Suprapubic skin (tissue), 4 donors: ENCODE measurements at regions not wholly inside any gene's neighbourhood (a gene's known extent, or its start where the extent isn't known, plus 50 kb on each side); places are given as distances from the start of the nearest gene placed in this dataset.

Experiments used
- DNase-seq, 2 donors: peaks; one replicate each; pipeline ENCODE4 v3.0.0-alpha.2; 2019; ENCODE audit warnings: low spot score in 2 of 2
- H3K27ac ChIP-seq: fragments of 200-600 bp; sonication (generic); one replicate; pipeline ENCODE4 v1.5.1; 2019
- H3K27me3 ChIP-seq: fragments of 200-600 bp; sonication (generic); one replicate; pipeline ENCODE4 v1.5.1; 2019
- H3K36me3 ChIP-seq: fragments of 200-600 bp; sonication (generic); one replicate; pipeline ENCODE4 v1.5.1; 2019
- H3K4me1 ChIP-seq: fragments of 200-600 bp; sonication (generic); one replicate; pipeline ENCODE4 v1.5.1; 2019
- H3K4me3 ChIP-seq: fragments of 200-600 bp; sonication (generic); one replicate; pipeline ENCODE4 v1.5.1; 2019; ENCODE audit warnings: mild to moderate bottlenecking
- H3K9me3 ChIP-seq: fragments of 200-600 bp; sonication (generic); one replicate; pipeline ENCODE4 v1.5.1; 2019
- EP300 ChIP-seq: sonication (generic); formaldehyde crosslinking; IDR thresholded peaks from one replicate; pipeline ENCODE4 v1.6.1; 2017; ENCODE audit warnings: antibody characterized with exemption
- POLR2A ChIP-seq, 2 donors: fragments of 450-650 bp; IDR thresholded peaks; one replicate each; pipeline ENCODE4 v1.6.1; 2017; ENCODE audit warnings: antibody characterized with exemption in 2 of 2, mild to moderate bottlenecking in 2 of 2, moderate library complexity in 2 of 2
- POLR2AphosphoS5 ChIP-seq, 3 donors: sonication (generic); formaldehyde crosslinking; IDR thresholded peaks; one replicate each; pipeline ENCODE4 v1.6.1; 2017; ENCODE audit warnings: antibody characterized with exemption in 3 of 3
- WGBS: methylation state at CpG from one replicate; pipeline ENCODE4 v1.1.5; 2018; 5-methylcytosine and 5-hydroxymethylcytosine counted together
- TF ChIP-seq, protein P1 (sequence below), 2 donors: fragments of 200-600 bp in 1 of 2; fragments of 450-650 bp in 1 of 2; sonication (generic) in 1 of 2; IDR thresholded peaks; one replicate each; pipeline ENCODE4 v1.5.1; 2016 to 2019; ENCODE audit warnings: antibody characterized with exemption in 2 of 2, mild to moderate bottlenecking in 1 of 2, moderate library complexity in 1 of 2

- no peaks in the 10 kb centered on the region for H3K36me3 ChIP-seq
- no peak overlapping the region for H3K4me3 ChIP-seq
- H3K27me3 ChIP-seq = no peaks in the 10 kb centered on the region
- TF ChIP-seq EP300 (no peak), POLR2AphosphoS5 (IDR thresholded peaks at IDR 0.05) (no peak), POLR2A (IDR thresholded peaks at IDR 0.05) (no peak)
- TF ChIP-seq, protein P1, sequence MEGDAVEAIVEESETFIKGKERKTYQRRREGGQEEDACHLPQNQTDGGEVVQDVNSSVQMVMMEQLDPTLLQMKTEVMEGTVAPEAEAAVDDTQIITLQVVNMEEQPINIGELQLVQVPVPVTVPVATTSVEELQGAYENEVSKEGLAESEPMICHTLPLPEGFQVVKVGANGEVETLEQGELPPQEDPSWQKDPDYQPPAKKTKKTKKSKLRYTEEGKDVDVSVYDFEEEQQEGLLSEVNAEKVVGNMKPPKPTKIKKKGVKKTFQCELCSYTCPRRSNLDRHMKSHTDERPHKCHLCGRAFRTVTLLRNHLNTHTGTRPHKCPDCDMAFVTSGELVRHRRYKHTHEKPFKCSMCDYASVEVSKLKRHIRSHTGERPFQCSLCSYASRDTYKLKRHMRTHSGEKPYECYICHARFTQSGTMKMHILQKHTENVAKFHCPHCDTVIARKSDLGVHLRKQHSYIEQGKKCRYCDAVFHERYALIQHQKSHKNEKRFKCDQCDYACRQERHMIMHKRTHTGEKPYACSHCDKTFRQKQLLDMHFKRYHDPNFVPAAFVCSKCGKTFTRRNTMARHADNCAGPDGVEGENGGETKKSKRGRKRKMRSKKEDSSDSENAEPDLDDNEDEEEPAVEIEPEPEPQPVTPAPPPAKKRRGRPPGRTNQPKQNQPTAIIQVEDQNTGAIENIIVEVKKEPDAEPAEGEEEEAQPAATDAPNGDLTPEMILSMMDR (IDR thresholded peaks at IDR 0.05) = no peak
- no peak overlapping the region for H3K27ac ChIP-seq
- WGBS = 89% methylated on average over 3 of the region's 3 CpGs
- no peak for DNase-seq
- H3K9me3 ChIP-seq = no peaks in the 10 kb centered on the region
- H3K4me1 ChIP-seq = no peaks in the 10 kb centered on the region
These were observed 79.3 kb upstream of the PDK4 start for GRCh38 chr7:95675632-95676031.

GRCh38 chr7:95675016-95675415 lies 78.7 kb upstream of the PDK4 start:
- no peaks in the 10 kb centered on the region for H3K36me3 ChIP-seq
- WGBS = 85% methylated on average over 6 of the region's 6 CpGs

GRCh38 chr7:95674101-95674500 lies 77.8 kb upstream of the PDK4 start:
- H3K9me3 ChIP-seq = no peaks in the 10 kb centered on the region
- WGBS = 89% methylated on average over 3 of the region's 3 CpGs
- no peaks in the 10 kb centered on the region for H3K36me3 ChIP-seq
- H3K4me1 ChIP-seq = no peaks in the 10 kb centered on the region
- no peak overlapping the region for H3K4me3 ChIP-seq
- TF ChIP-seq EP300 = no peak
- no peak for TF ChIP-seq POLR2AphosphoS5 (IDR thresholded peaks at IDR 0.05)
- no peak for TF ChIP-seq POLR2A (IDR thresholded peaks at IDR 0.05)
- TF ChIP-seq, protein P1 (IDR thresholded peaks at IDR 0.05) = no peak
- DNase-seq = no peak
- no peaks in the 10 kb centered on the region for H3K27me3 ChIP-seq
- no peak overlapping the region for H3K27ac ChIP-seq

More at GRCh38 chr7:95675016-95675415, 78.7 kb upstream of the PDK4 start:
- H3K4me1 ChIP-seq = no peaks in the 10 kb centered on the region
- H3K9me3 ChIP-seq = no peaks in the 10 kb centered on the region
- no peak for TF ChIP-seq POLR2A (IDR thresholded peaks at IDR 0.05)
- no peak for TF ChIP-seq EP300
- no peak for TF ChIP-seq POLR2AphosphoS5 (IDR thresholded peaks at IDR 0.05)
- TF ChIP-seq, protein P1 (IDR thresholded peaks at IDR 0.05) = no peak
- no peaks in the 10 kb centered on the region for H3K27me3 ChIP-seq
- DNase-seq = no peak
- H3K27ac ChIP-seq = no peak overlapping the region
- no peak overlapping the region for H3K4me3 ChIP-seq

DNA sequence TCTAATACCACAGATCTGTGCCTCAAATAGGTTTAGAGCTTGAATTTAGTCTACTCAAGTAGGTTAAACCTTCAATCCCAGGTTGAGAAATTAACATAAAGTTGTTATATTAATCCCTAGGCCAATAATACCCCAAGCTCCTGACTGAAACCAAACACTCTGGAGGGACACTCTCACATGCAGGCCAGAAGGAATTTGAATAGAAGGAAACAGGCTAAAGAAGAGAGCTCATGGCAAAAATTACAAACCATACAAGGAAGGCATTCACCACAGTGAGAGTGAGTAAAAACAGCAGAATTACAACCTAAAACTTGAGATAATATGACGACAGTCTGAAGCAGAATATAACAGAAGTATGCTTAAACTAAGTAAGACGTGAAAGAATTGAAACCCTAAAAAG lies 76.1 kb upstream of the PDK4 start:
- no peak for TF ChIP-seq POLR2AphosphoS5 (IDR thresholded peaks at IDR 0.05)
- TF ChIP-seq EP300 = no peak
- TF ChIP-seq, protein P1 (IDR thresholded peaks at IDR 0.05) = no peak
- no peak for TF ChIP-seq POLR2A (IDR thresholded peaks at IDR 0.05)
- no peaks in the 10 kb centered on the region for H3K4me1 ChIP-seq
- no peak overlapping the region for H3K27ac ChIP-seq
- H3K9me3 ChIP-seq = no peaks in the 10 kb centered on the region
- DNase-seq = no peak
- no peaks in the 10 kb centered on the region for H3K36me3 ChIP-seq
- H3K4me3 ChIP-seq = no peak overlapping the region
- 88% methylated on average over 2 of the region's 2 CpGs for WGBS
- no peaks in the 10 kb centered on the region for H3K27me3 ChIP-seq

- no peak overlapping the region for H3K27ac ChIP-seq
- no peaks in the 10 kb centered on the region for H3K9me3 ChIP-seq
- H3K27me3 ChIP-seq = no peaks in the 10 kb centered on the region
- H3K4me3 ChIP-seq = no peak overlapping the region
- TF ChIP-seq EP300 (no peak), POLR2A (IDR thresholded peaks at IDR 0.05) (no peak), POLR2AphosphoS5 (IDR thresholded peaks at IDR 0.05) (no peak)
- TF ChIP-seq, protein P1 (IDR thresholded peaks at IDR 0.05) = no peak
- no peaks in the 10 kb centered on the region for H3K4me1 ChIP-seq
- WGBS = 78% methylated on average over 2 of the region's 2 CpGs
- no peaks in the 10 kb centered on the region for H3K36me3 ChIP-seq
- no peak for DNase-seq
These were observed 73.2 kb upstream of the PDK4 start for GRCh38 chr7:95669513-95669912.
